IMR-90 (cell line): ENCODE measurements at regions not wholly inside any gene's neighbourhood (a gene's known extent, or its start where the extent isn't known, plus 50 kb on each side); places are given as distances from the start of the nearest gene placed in this dataset.

Experiments used
- CHD1 ChIP-seq: IDR thresholded peaks from 2 replicates; pipeline ENCODE4 v1.6.1; 2012; ENCODE audit warnings: low read depth, low read length, improper control_type of control experiment
- ELK1 ChIP-seq: fragments of 150-350 bp; IDR thresholded peaks from 2 replicates; pipeline ENCODE4 v1.6.1; 2016; ENCODE audit warnings: low read depth, mild to moderate bottlenecking, low read length, moderate library complexity, borderline replicate concordance
- MAZ ChIP-seq: IDR thresholded peaks from 2 replicates; pipeline ENCODE4 v1.6.1; 2012; ENCODE audit warnings: low read depth, mild to moderate bottlenecking, low read length, improper control_type of control experiment, moderate library complexity, borderline replicate concordance
- MXI1 ChIP-seq: IDR thresholded peaks from 2 replicates; pipeline ENCODE4 v1.6.1; 2012; ENCODE audit warnings: low read depth, mild to moderate bottlenecking, low read length, moderate library complexity, borderline replicate concordance
- POLR2A ChIP-seq: IDR thresholded peaks from 2 replicates; pipeline ENCODE4 v1.6.1; 2012; ENCODE audit warnings: mild to moderate bottlenecking, low read depth, low read length
- RAD21 ChIP-seq: IDR thresholded peaks from 2 replicates; pipeline ENCODE4 v1.6.1; 2012; ENCODE audit warnings: low read length, improper control_type of control experiment
- USF2 ChIP-seq: fragments of 150-350 bp; IDR thresholded peaks from 2 replicates; pipeline ENCODE4 v1.6.1; 2017; ENCODE audit warnings: mild to moderate bottlenecking, antibody characterized with exemption, low read length, low read depth
- TF ChIP-seq, protein P1 (sequence below): conservative IDR thresholded peaks from 2 replicates; pipeline ENCODE4 v1.5.1; 2012; ENCODE audit warnings: mild to moderate bottlenecking, low read depth, low read length, improper control_type of control experiment

- TF ChIP-seq, protein P1, sequence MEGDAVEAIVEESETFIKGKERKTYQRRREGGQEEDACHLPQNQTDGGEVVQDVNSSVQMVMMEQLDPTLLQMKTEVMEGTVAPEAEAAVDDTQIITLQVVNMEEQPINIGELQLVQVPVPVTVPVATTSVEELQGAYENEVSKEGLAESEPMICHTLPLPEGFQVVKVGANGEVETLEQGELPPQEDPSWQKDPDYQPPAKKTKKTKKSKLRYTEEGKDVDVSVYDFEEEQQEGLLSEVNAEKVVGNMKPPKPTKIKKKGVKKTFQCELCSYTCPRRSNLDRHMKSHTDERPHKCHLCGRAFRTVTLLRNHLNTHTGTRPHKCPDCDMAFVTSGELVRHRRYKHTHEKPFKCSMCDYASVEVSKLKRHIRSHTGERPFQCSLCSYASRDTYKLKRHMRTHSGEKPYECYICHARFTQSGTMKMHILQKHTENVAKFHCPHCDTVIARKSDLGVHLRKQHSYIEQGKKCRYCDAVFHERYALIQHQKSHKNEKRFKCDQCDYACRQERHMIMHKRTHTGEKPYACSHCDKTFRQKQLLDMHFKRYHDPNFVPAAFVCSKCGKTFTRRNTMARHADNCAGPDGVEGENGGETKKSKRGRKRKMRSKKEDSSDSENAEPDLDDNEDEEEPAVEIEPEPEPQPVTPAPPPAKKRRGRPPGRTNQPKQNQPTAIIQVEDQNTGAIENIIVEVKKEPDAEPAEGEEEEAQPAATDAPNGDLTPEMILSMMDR: no peak
- TF ChIP-seq MXI1 (no peak), USF2 (no peak), MAZ (no peak), POLR2A (no peak), ELK1 (no peak), CHD1 (no peak), RAD21 (no peak)
Measured at GRCh38 chr18:73670039-73670438, 477.6 kb downstream of the FBXO15 start.
